ENCODE measurements at regions not wholly inside any gene's neighbourhood (a gene's known extent, or its start where the extent isn't known, plus 50 kb on each side); places are given as distances from the start of the nearest gene placed in this dataset.
A peak's percentile ranks its signal among the peaks of the same experiment; 100 is the strongest.

GRCh38 chr7:85693326-85693725 is 506.5 kb upstream of the SEMA3D start:
- Histone ChIP-seq H3K9me3 (ENCODE audit: control insufficient read depth, insufficient read depth, low read depth, low read length) (no peaks in the 10 kb centered on the region), H3K4me1 (ENCODE audit: control insufficient read depth, extremely low read depth, insufficient read depth, low read length) (no peaks in the 10 kb centered on the region), H3K79me2 (ENCODE audit: control insufficient read depth, insufficient read depth, low read length) (no peaks in the 10 kb centered on the region), H3K9ac (ENCODE audit: insufficient read depth, low read length) (no peak overlapping the region), H4K20me1 (ENCODE audit: control insufficient read depth, extremely low read depth, insufficient read depth, low read length) (no peaks in the 10 kb centered on the region), H3K36me3 (ENCODE audit: control insufficient read depth, insufficient read depth, low read length) (no peaks in the 10 kb centered on the region), H3K4me2 (ENCODE audit: extremely low read depth, insufficient read depth, low read length) (no peak overlapping the region), H3K27ac (ENCODE audit: insufficient read depth, low read length) (no peak overlapping the region), H2AFZ (ENCODE audit: low read length) (no peak overlapping the region), H3K27me3 (ENCODE audit: control insufficient read depth, insufficient read depth, low read length) (no peaks in the 10 kb centered on the region), H3K4me3 (replicated peaks in 1 of 4; ENCODE audit: control extremely low read depth in 1 of 4, insufficient read depth in 1 of 4, low read depth in 3 of 4, low read length in 4 of 4) (no peak overlapping the region)
- no peak for TF ChIP-seq EZH2 (IDR thresholded peaks at IDR 0.05; ENCODE audit: low read length, missing control alignments)
- TF ChIP-seq, protein P1, sequence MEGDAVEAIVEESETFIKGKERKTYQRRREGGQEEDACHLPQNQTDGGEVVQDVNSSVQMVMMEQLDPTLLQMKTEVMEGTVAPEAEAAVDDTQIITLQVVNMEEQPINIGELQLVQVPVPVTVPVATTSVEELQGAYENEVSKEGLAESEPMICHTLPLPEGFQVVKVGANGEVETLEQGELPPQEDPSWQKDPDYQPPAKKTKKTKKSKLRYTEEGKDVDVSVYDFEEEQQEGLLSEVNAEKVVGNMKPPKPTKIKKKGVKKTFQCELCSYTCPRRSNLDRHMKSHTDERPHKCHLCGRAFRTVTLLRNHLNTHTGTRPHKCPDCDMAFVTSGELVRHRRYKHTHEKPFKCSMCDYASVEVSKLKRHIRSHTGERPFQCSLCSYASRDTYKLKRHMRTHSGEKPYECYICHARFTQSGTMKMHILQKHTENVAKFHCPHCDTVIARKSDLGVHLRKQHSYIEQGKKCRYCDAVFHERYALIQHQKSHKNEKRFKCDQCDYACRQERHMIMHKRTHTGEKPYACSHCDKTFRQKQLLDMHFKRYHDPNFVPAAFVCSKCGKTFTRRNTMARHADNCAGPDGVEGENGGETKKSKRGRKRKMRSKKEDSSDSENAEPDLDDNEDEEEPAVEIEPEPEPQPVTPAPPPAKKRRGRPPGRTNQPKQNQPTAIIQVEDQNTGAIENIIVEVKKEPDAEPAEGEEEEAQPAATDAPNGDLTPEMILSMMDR (conservative IDR thresholded peaks at IDR 0.05 in 1 of 2, IDR thresholded peaks at IDR 0.05 in 1 of 2; ENCODE audit: low read depth in 1 of 2, low read length in 2 of 2), result no peak
- no peak for DNase-seq (ENCODE audit: low read depth in 2 of 2)

DNA sequence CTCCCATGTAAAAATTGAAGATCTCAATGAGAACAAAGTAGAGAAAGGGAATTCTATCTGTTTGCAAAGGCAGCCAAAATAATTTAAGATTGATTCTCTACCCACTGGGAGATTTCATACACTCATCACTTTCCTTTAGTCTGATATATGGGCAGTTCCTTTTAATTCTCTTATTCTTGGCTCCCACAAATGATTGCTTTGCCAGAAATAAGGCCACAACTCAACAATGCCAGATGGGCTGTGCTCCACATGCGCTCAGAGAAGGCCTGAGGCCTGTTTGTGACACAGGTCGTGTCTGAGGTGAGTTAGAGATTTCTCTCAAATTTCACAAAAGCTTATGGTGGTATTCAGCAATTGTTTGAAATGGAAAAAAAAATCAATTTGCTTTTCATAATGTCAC is 501.9 kb upstream of the SEMA3D start:
- TF ChIP-seq, protein P1 (conservative IDR thresholded peaks at IDR 0.05 in 1 of 2, IDR thresholded peaks at IDR 0.05 in 1 of 2; ENCODE audit: low read depth in 1 of 2, low read length in 2 of 2), result no peak
- TF ChIP-seq EZH2 (IDR thresholded peaks at IDR 0.05; ENCODE audit: low read length, missing control alignments), result no peak
- Histone ChIP-seq H3K79me2 (ENCODE audit: control insufficient read depth, insufficient read depth, low read length) (no peaks in the 10 kb centered on the region), H4K20me1 (ENCODE audit: control insufficient read depth, extremely low read depth, insufficient read depth, low read length) (no peaks in the 10 kb centered on the region), H3K27me3 (ENCODE audit: control insufficient read depth, insufficient read depth, low read length) (no peaks in the 10 kb centered on the region), H3K9me3 (ENCODE audit: control insufficient read depth, insufficient read depth, low read depth, low read length) (no peaks in the 10 kb centered on the region), H2AFZ (ENCODE audit: low read length) (no peak overlapping the region), H3K4me3 (replicated peaks in 1 of 4; ENCODE audit: control extremely low read depth in 1 of 4, insufficient read depth in 1 of 4, low read depth in 3 of 4, low read length in 4 of 4) (no peak overlapping the region), H3K4me1 (ENCODE audit: control insufficient read depth, extremely low read depth, insufficient read depth, low read length) (no peaks in the 10 kb centered on the region), H3K9ac (ENCODE audit: insufficient read depth, low read length) (no peak overlapping the region), H3K4me2 (ENCODE audit: extremely low read depth, insufficient read depth, low read length) (no peak overlapping the region), H3K27ac (ENCODE audit: insufficient read depth, low read length) (no peak overlapping the region), H3K36me3 (ENCODE audit: control insufficient read depth, insufficient read depth, low read length) (no peaks in the 10 kb centered on the region)
- DNase-seq (ENCODE audit: low read depth in 2 of 2), result peak; percentile 4 to 11

DNA sequence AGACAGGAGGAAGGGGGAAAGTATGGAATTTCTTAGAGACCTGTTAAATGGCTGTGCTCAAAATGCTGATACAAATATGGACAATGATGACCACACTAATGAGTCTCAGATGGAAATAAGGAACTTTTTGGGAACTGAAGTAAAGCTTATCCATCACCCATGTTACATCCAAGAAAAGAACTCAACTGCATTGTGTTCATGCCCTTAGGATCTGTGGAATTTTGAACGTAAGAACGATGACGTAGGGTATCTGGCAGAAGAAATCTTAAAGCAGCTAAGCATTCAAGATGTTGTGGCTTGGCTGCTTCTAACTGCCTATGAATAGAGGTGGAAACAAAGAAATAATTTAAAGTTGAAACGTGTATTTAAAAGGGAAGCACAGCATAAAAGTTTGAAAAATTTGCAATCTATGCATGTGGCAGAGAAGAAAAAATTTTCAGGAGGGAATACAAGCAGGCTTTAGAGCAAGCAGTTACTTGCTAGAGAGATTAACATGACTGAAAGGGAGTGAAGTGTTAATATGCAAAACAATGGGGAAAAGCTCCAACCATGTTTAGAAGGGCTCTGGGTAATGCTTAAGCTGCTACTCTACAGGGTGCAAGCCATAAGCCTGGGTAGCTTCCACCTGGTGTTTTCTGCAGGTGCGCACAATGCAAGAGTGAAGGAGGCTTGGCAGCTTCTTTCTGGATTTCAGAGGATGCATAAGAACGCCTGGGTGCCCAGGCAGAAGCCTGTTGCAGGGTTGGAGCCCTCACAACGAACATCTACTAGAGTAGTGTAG is 499.7 kb upstream of the SEMA3D start:
- H3K27me3 ChIP-seq (ENCODE audit: control insufficient read depth, insufficient read depth, low read length), result no peaks in the 10 kb centered on the region
- H3K79me2 ChIP-seq (ENCODE audit: control insufficient read depth, insufficient read depth, low read length), result no peaks in the 10 kb centered on the region
- DNase-seq (ENCODE audit: low read depth in 2 of 2), result no peak
- H3K27ac ChIP-seq (ENCODE audit: insufficient read depth, low read length), result no peak overlapping the region
- no peaks in the 10 kb centered on the region for H3K9me3 ChIP-seq (ENCODE audit: control insufficient read depth, insufficient read depth, low read depth, low read length)
- H3K4me3 ChIP-seq (replicated peaks in 1 of 4; ENCODE audit: control extremely low read depth in 1 of 4, insufficient read depth in 1 of 4, low read depth in 3 of 4, low read length in 4 of 4), result no peak overlapping the region
- TF ChIP-seq, protein P1 (conservative IDR thresholded peaks at IDR 0.05 in 1 of 2, IDR thresholded peaks at IDR 0.05 in 1 of 2; ENCODE audit: low read depth in 1 of 2, low read length in 2 of 2), result no peak
- TF ChIP-seq EZH2 (IDR thresholded peaks at IDR 0.05; ENCODE audit: low read length, missing control alignments), result no peak
- H3K4me2 ChIP-seq (ENCODE audit: extremely low read depth, insufficient read depth, low read length), result no peak overlapping the region
- no peak overlapping the region for H2AFZ ChIP-seq (ENCODE audit: low read length)
- H3K9ac ChIP-seq (ENCODE audit: insufficient read depth, low read length), result no peak overlapping the region
- H4K20me1 ChIP-seq (ENCODE audit: control insufficient read depth, extremely low read depth, insufficient read depth, low read length), result no peaks in the 10 kb centered on the region
- H3K4me1 ChIP-seq (ENCODE audit: control insufficient read depth, extremely low read depth, insufficient read depth, low read length), result no peaks in the 10 kb centered on the region
- no peaks in the 10 kb centered on the region for H3K36me3 ChIP-seq (ENCODE audit: control insufficient read depth, insufficient read depth, low read length)
